NT2/D1 (cell line): ENCODE measurements at regions not wholly inside any gene's neighbourhood (a gene's known extent, or its start where the extent isn't known, plus 50 kb on each side); places are given as distances from the start of the nearest gene placed in this dataset.

ENCODE experiments used
- DNase-seq: peaks from one replicate; pipeline ENCODE4 v3.0.0-alpha.2; 2011; ENCODE audit warnings: low read depth, low spot score
- H3K27me3 ChIP-seq: 2 replicates; pipeline ENCODE4 v1.6.0; 2011; ENCODE audit warnings: mild to moderate bottlenecking; ENCODE audit not compliant: insufficient read length, insufficient read depth
- H3K36me3 ChIP-seq: 2 replicates; pipeline ENCODE4 v1.6.1; 2011; ENCODE audit warnings: mild to moderate bottlenecking, low read length, mixed read lengths; ENCODE audit not compliant: insufficient read depth, insufficient read length
- H3K4me1 ChIP-seq: 2 replicates; pipeline ENCODE4 v1.5.1; 2011; ENCODE audit not compliant: insufficient read depth, insufficient read length
- H3K4me3 ChIP-seq: 2 replicates; pipeline ENCODE4 v1.5.1; 2011; ENCODE audit warnings: low read depth; ENCODE audit not compliant: insufficient read length
- H3K9ac ChIP-seq: 2 replicates; pipeline ENCODE4 v1.6.0; 2011; ENCODE audit warnings: low read depth; ENCODE audit not compliant: insufficient read length
- H3K9me3 ChIP-seq: 2 replicates; pipeline ENCODE4 v1.5.1; 2011; ENCODE audit warnings: mild to moderate bottlenecking, low read length; ENCODE audit not compliant: insufficient read depth
- SUZ12 ChIP-seq: IDR thresholded peaks from 2 replicates; pipeline ENCODE4 v1.6.1; 2011; ENCODE audit not compliant: insufficient read length, insufficient read depth; ENCODE audit errors: extremely low read depth
- YY1 ChIP-seq: IDR thresholded peaks from 2 replicates; pipeline ENCODE4 v1.6.1; 2011; ENCODE audit not compliant: insufficient read length, insufficient read depth
- ZNF274 ChIP-seq: IDR thresholded peaks from 2 replicates; pipeline ENCODE4 v1.6.1; 2011; ENCODE audit warnings: mild to moderate bottlenecking, low read depth, low read length

GRCh38 chr2:129733041-129733440, 246.4 kb upstream of the RAB6C start:
- TF ChIP-seq ZNF274 (no peak), YY1 (no peak), SUZ12 (no peak)
- H3K27me3 ChIP-seq = no peaks in the 10 kb centered on the region
- H3K36me3 ChIP-seq = no peaks in the 10 kb centered on the region
- H3K4me3 ChIP-seq = no peak overlapping the region
- H3K9ac ChIP-seq = no peak overlapping the region
- no peak for DNase-seq
- H3K9me3 ChIP-seq = no peaks in the 10 kb centered on the region
- H3K4me1 ChIP-seq = peaks cover 2% of the 10 kb centered on the region

GRCh38 chr2:129733579-129733978, 245.9 kb upstream of the RAB6C start:
- Histone ChIP-seq H3K4me3 (no peak overlapping the region), H3K9me3 (no peaks in the 10 kb centered on the region), H3K4me1 (peaks cover 2% of the 10 kb centered on the region), H3K36me3 (no peaks in the 10 kb centered on the region), H3K9ac (no peak overlapping the region), H3K27me3 (no peaks in the 10 kb centered on the region)
- DNase-seq = no peak
- no peak for TF ChIP-seq SUZ12
- TF ChIP-seq YY1 = no peak
- no peak for TF ChIP-seq ZNF274

GRCh38 chr2:129734343-129735034, 245.0 kb upstream of the RAB6C start:
- DNase-seq = no peak
- no peak overlapping the region for H3K9ac ChIP-seq
- no peak for TF ChIP-seq YY1

GRCh38 chr2:129735576-129735975, 243.9 kb upstream of the RAB6C start:
- DNase-seq = no peak
- Histone ChIP-seq H3K4me3 (no peak overlapping the region), H3K36me3 (no peaks in the 10 kb centered on the region), H3K4me1 (no peaks in the 10 kb centered on the region), H3K9ac (no peak overlapping the region), H3K9me3 (no peaks in the 10 kb centered on the region), H3K27me3 (no peaks in the 10 kb centered on the region)
- TF ChIP-seq YY1 (no peak), SUZ12 (no peak), ZNF274 (no peak)

More at GRCh38 chr2:129734343-129735034, 245.0 kb upstream of the RAB6C start:
- Histone ChIP-seq H3K36me3 (no peaks in the 10 kb centered on the region), H3K4me1 (peaks cover 2% of the 10 kb centered on the region), H3K27me3 (no peaks in the 10 kb centered on the region), H3K9me3 (no peaks in the 10 kb centered on the region), H3K4me3 (no peak overlapping the region)

- peaks cover 2% of the 10 kb centered on the region for H3K4me1 ChIP-seq
- H3K9me3 ChIP-seq = no peaks in the 10 kb centered on the region
- no peaks in the 10 kb centered on the region for H3K36me3 ChIP-seq
- H3K9ac ChIP-seq = no peak overlapping the region
- H3K4me3 ChIP-seq = no peak overlapping the region
- no peaks in the 10 kb centered on the region for H3K27me3 ChIP-seq
- TF ChIP-seq YY1 = no peak
- no peak for TF ChIP-seq ZNF274
- no peak for TF ChIP-seq SUZ12
- DNase-seq = no peak
Observed at GRCh38 chr2:129737660-129738527, 241.6 kb upstream of the RAB6C start.

GRCh38 chr2:129738799-129739198, 240.7 kb upstream of the RAB6C start:
- Histone ChIP-seq H3K27me3 (no peaks in the 10 kb centered on the region), H3K9me3 (no peaks in the 10 kb centered on the region), H3K9ac (no peak overlapping the region), H3K4me3 (no peak overlapping the region), H3K36me3 (no peaks in the 10 kb centered on the region), H3K4me1 (peaks cover 2% of the 10 kb centered on the region)
- no peak for TF ChIP-seq SUZ12
- no peak for TF ChIP-seq YY1
- TF ChIP-seq ZNF274 = no peak
- DNase-seq = no peak

GRCh38 chr2:129740504-129740903, 239.0 kb upstream of the RAB6C start:
- no peak for TF ChIP-seq ZNF274
- no peak for TF ChIP-seq YY1
- no peak for TF ChIP-seq SUZ12
- peaks cover 4% of the 10 kb centered on the region for H3K4me1 ChIP-seq
- H3K9me3 ChIP-seq = no peaks in the 10 kb centered on the region
- no peak overlapping the region for H3K9ac ChIP-seq
- DNase-seq = no peak
- H3K4me3 ChIP-seq = no peak overlapping the region
- no peaks in the 10 kb centered on the region for H3K27me3 ChIP-seq
- no peaks in the 10 kb centered on the region for H3K36me3 ChIP-seq
